WTC11 (cell line): ENCODE measurements at regions not wholly inside any gene's neighbourhood (a gene's known extent, or its start where the extent isn't known, plus 50 kb on each side); places are given as distances from the start of the nearest gene placed in this dataset.

Experiments
- CREB1 ChIP-seq: sonication (generic); formaldehyde crosslinking; IDR thresholded peaks from 2 replicates; pipeline ENCODE4 v1.8.0; 2023; ENCODE audit warnings: mild to moderate bottlenecking, missing genetic modification reagents
- TF ChIP-seq, protein P1 (sequence below): fragments of 250-450 bp; sonication (Bioruptor Pico); IDR thresholded peaks from 2 replicates; pipeline ENCODE4 v1.9.0; 2021; ENCODE audit warnings: moderate library complexity, mild to moderate bottlenecking, inconsistent platforms, borderline replicate concordance

DNA sequence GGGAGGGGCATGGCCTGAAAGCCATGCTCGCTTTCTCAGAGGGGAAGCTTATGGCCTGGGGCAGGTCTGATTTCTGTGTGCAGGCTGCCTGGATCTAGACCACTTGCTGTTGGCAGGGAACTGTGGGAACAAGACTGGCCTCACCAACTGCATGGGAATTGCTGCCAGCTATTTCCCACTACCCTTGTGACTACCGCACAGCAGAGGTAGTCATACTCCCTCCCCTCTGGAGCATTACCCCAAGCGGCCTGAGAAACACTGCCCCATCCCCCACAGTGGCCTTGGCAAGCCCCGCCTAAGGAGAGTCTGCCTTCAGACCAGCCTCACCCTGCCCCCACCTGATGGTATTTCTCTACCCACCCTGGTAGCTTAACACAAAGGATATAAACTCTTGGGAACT lies 199.4 kb upstream of the CADM2 start:
- TF ChIP-seq, protein P1, sequence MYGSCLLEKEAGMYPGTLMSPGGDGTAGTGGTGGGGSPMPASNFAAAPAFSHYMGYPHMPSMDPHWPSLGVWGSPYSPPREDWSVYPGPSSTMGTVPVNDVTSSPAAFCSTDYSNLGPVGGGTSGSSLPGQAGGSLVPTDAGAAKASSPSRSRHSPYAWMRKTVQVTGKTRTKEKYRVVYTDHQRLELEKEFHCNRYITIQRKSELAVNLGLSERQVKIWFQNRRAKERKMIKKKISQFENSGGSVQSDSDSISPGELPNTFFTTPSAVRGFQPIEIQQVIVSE (CRISPR knock-in tag) = no peak
- no peak for TF ChIP-seq CREB1 (CRISPR knock-in tag)
